ENCODE measurements at regions not wholly inside any gene's neighbourhood (a gene's known extent, or its start where the extent isn't known, plus 50 kb on each side); places are given as distances from the start of the nearest gene placed in this dataset.

GRCh38 chrX:78213331-78213730, 73.9 kb upstream of the TAF9B start:
- DNase-seq (ENCODE audit: low read depth), result no peak

GRCh38 chrX:78199851-78200250, 60.4 kb upstream of the TAF9B start:
- DNase-seq (ENCODE audit: low read depth), result peak; percentile 37

Measured in M059J (cell line).